Lower leg skin (tissue), 4 donors: ENCODE measurements at regions not wholly inside any gene's neighbourhood (a gene's known extent, or its start where the extent isn't known, plus 50 kb on each side); places are given as distances from the start of the nearest gene placed in this dataset.

ENCODE experiments used
- DNase-seq, 2 donors: peaks; one replicate each; pipeline ENCODE4 v3.0.0-alpha.2; 2019; ENCODE audit warnings: low spot score in 2 of 2
- H3K4me3 ChIP-seq: fragments of 200-600 bp; sonication (generic); 2 replicates; pipeline ENCODE4 v1.5.1; 2017; ENCODE audit warnings: mild to moderate bottlenecking, low read depth; ENCODE audit not compliant: poor library complexity, severe bottlenecking
- POLR2A ChIP-seq, 2 donors: fragments of 450-650 bp; IDR thresholded peaks; one replicate each; pipeline ENCODE4 v1.6.1; 2016 to 2017; ENCODE audit warnings: antibody characterized with exemption in 2 of 2, mild to moderate bottlenecking in 1 of 2, moderate library complexity in 1 of 2
- WGBS, 2 donors: methylation state at CpG; one replicate each; pipeline ENCODE4 v1.1.5; 2018; 5-methylcytosine and 5-hydroxymethylcytosine counted together
- intact Hi-C: fragments of 100-400 bp; cut with DNase I; formaldehyde crosslinking; loops from one replicate; pipeline ENCODE4 v1.15.0; 2023; ENCODE audit warnings: low total_unique reads
- TF ChIP-seq, protein P1 (sequence below), 3 donors: fragments of 450-650 bp; IDR thresholded peaks; one replicate each; pipeline ENCODE4 v1.5.1; 2016; ENCODE audit warnings: antibody characterized with exemption in 3 of 3, mild to moderate bottlenecking in 3 of 3, moderate library complexity in 2 of 3

GRCh38 chr3:24608701-24609390, 114.2 kb upstream of the THRB start:
- intact Hi-C loops, result no loop called here
- H3K4me3 ChIP-seq, result no peak overlapping the region
- TF ChIP-seq, protein P1, sequence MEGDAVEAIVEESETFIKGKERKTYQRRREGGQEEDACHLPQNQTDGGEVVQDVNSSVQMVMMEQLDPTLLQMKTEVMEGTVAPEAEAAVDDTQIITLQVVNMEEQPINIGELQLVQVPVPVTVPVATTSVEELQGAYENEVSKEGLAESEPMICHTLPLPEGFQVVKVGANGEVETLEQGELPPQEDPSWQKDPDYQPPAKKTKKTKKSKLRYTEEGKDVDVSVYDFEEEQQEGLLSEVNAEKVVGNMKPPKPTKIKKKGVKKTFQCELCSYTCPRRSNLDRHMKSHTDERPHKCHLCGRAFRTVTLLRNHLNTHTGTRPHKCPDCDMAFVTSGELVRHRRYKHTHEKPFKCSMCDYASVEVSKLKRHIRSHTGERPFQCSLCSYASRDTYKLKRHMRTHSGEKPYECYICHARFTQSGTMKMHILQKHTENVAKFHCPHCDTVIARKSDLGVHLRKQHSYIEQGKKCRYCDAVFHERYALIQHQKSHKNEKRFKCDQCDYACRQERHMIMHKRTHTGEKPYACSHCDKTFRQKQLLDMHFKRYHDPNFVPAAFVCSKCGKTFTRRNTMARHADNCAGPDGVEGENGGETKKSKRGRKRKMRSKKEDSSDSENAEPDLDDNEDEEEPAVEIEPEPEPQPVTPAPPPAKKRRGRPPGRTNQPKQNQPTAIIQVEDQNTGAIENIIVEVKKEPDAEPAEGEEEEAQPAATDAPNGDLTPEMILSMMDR (IDR thresholded peaks at IDR 0.05), result no peak
- no peak for TF ChIP-seq POLR2A (IDR thresholded peaks at IDR 0.05)
- 59 to 60% methylated on average over 3 of the region's 3 CpGs for WGBS, 2 donors
- DNase-seq, result no peak

GRCh38 chr3:24614359-24614758, 119.7 kb upstream of the THRB start:
- TF ChIP-seq POLR2A (IDR thresholded peaks at IDR 0.05), result no peak
- TF ChIP-seq, protein P1 (IDR thresholded peaks at IDR 0.05), result no peak
- DNase-seq, result no peak
- WGBS, 2 donors, result 80 to 90% methylated on average over 1 of the region's 1 CpG
- no peak overlapping the region for H3K4me3 ChIP-seq
- intact Hi-C loops, result no loop called here

GRCh38 chr3:24615177-24615576, 120.5 kb upstream of the THRB start:
- no peak for DNase-seq
- intact Hi-C loops, result no loop called here
- 52 to 65% methylated on average over 2 of the region's 2 CpGs for WGBS, 2 donors
- H3K4me3 ChIP-seq, result no peak overlapping the region
- no peak for TF ChIP-seq POLR2A (IDR thresholded peaks at IDR 0.05)
- TF ChIP-seq, protein P1 (IDR thresholded peaks at IDR 0.05), result no peak

GRCh38 chr3:24616110-24616829, 121.6 kb upstream of the THRB start:
- TF ChIP-seq POLR2A (IDR thresholded peaks at IDR 0.05), result no peak
- TF ChIP-seq, protein P1 (IDR thresholded peaks at IDR 0.05), result no peak
- intact Hi-C loops, result no loop called here
- 64 to 79% methylated on average over 1 of the region's 1 CpG for whole genome bisulfite sequencing, 2 donors
- no peak for DNase-seq
- H3K4me3 ChIP-seq, result no peak overlapping the region

GRCh38 chr3:24622138-24622537, 127.5 kb upstream of the THRB start:
- intact Hi-C loops, result no loop called here
- TF ChIP-seq, protein P1 (IDR thresholded peaks at IDR 0.05), result no peak
- no peak for TF ChIP-seq POLR2A (IDR thresholded peaks at IDR 0.05)
- WGBS, 2 donors, result 88 to 96% methylated on average over 1 of the region's 1 CpG
- H3K4me3 ChIP-seq, result no peak overlapping the region
- DNase-seq, result no peak
